Panc1 (cell line): ENCODE measurements at regions not wholly inside any gene's neighbourhood (a gene's known extent, or its start where the extent isn't known, plus 50 kb on each side); places are given as distances from the start of the nearest gene placed in this dataset.

Source experiments
- ATAC-seq: fragments of 200-7000 bp; cut with Tn5 transposase; 2 replicates; pipeline ENCODE4 v1.9.1; 2020; ENCODE audit warnings: mild to moderate bottlenecking, moderate library complexity
- BruUV-seq: library from RNA; stranded (reverse); fragments of 400-500 nt; replicated peaks from 2 replicates; lab custom pipeline; 2021; lab: Mats Ljungman, UMichigan
- CTCF ChIA-PET: fragments of 300-600 bp; sonication (Branson Sonifier 250); formaldehyde crosslinking; loops from one replicate; lab custom pipeline; 2022; ENCODE audit warnings: antibody characterized with exemption; lab: Charles Lee
- POLR2A ChIA-PET: fragments of 300-600 bp; sonication (Branson Sonifier 250); formaldehyde crosslinking; loops from one replicate; lab custom pipeline; 2022; ENCODE audit warnings: antibody characterized with exemption; lab: Charles Lee
- DNase-seq: peaks from one replicate; pipeline ENCODE4 v3.0.0-alpha.2; 2010; ENCODE audit warnings: low read depth, low spot score
- H3K27ac ChIP-seq: 2 replicates; pipeline ENCODE4 v1.5.1; 2011; ENCODE audit warnings: mild to moderate bottlenecking, low read length, inconsistent platforms
- H3K27me3 ChIP-seq: fragments of 200-500 bp; sonication (Bioruptor generic); 2 replicates; pipeline ENCODE4 v1.6.0; 2014; ENCODE audit warnings: low read length, inconsistent platforms; ENCODE audit not compliant: control insufficient read depth, insufficient read depth
- H3K36me3 ChIP-seq: fragments of 200-500 bp; sonication (Bioruptor generic); 2 replicates; pipeline ENCODE4 v1.5.1; 2014; ENCODE audit warnings: inconsistent platforms, mild to moderate bottlenecking, low read length, moderate library complexity; ENCODE audit not compliant: control insufficient read depth, insufficient read depth
- H3K4me1 ChIP-seq: 2 replicates; pipeline ENCODE4 v1.5.1; 2011; ENCODE audit warnings: inconsistent platforms, mild to moderate bottlenecking, low read length, moderate library complexity; ENCODE audit not compliant: control insufficient read depth, insufficient read depth
- H3K4me3 ChIP-seq, 2 experiments: 2 replicates each; pipeline ENCODE4 v1.5.1; 2011 to 2012; ENCODE audit warnings: low read depth in 2 of 2, low read length in 2 of 2, mild to moderate bottlenecking in 2 of 2, inconsistent platforms in 1 of 2, moderate library complexity in 1 of 2
- H3K9me3 ChIP-seq: fragments of 200-500 bp; sonication (Bioruptor generic); 2 replicates; pipeline ENCODE4 v1.5.1; 2014; ENCODE audit warnings: low read depth, mild to moderate bottlenecking, inconsistent platforms, low read length, moderate library complexity; ENCODE audit not compliant: control insufficient read depth, insufficient read depth
- POLR2AphosphoS5 ChIP-seq: IDR thresholded peaks from 2 replicates; pipeline ENCODE4 v1.6.1; 2012; ENCODE audit warnings: mild to moderate bottlenecking, low read depth, low read length, moderate library complexity
- SIN3A ChIP-seq: IDR thresholded peaks from 2 replicates; pipeline ENCODE4 v1.6.1; 2012; ENCODE audit warnings: low read depth, mild to moderate bottlenecking, low read length, moderate library complexity, borderline replicate concordance; ENCODE audit not compliant: insufficient read depth
- TCF7L2 ChIP-seq: IDR thresholded peaks from 2 replicates; pipeline ENCODE4 v1.6.1; 2011; ENCODE audit warnings: mild to moderate bottlenecking, low read depth, low read length, inconsistent platforms
- in situ Hi-C: cut with HindIII; loops from 2 replicates; pipeline ENCODE4 v1.10.0; 2016; ENCODE audit warnings: low sequenced_read_pairs, low pct_unique_long_range_greater_than_20kb
- intact Hi-C: fragments of 100-400 bp; cut with micrococcal nuclease; formaldehyde crosslinking; loops from one replicate; pipeline ENCODE4 v1.10.0; 2022; ENCODE audit not compliant: unreplicated experiment
- TF ChIP-seq, protein P1 (sequence below), 2 experiments: IDR thresholded peaks; 2 replicates each; pipeline ENCODE4 v1.6.1; 2011 to 2012; ENCODE audit warnings: low read depth in 2 of 2, control low read depth in 1 of 2, low read length in 1 of 2, mild to moderate bottlenecking in 1 of 2, moderate library complexity in 1 of 2; ENCODE audit not compliant: insufficient read depth in 1 of 2
- TF ChIP-seq, protein P2 (sequence below): fragments of 450-650 bp; IDR thresholded peaks from 2 replicates; pipeline ENCODE4 v1.5.1; 2017; ENCODE audit warnings: mild to moderate bottlenecking

DNA sequence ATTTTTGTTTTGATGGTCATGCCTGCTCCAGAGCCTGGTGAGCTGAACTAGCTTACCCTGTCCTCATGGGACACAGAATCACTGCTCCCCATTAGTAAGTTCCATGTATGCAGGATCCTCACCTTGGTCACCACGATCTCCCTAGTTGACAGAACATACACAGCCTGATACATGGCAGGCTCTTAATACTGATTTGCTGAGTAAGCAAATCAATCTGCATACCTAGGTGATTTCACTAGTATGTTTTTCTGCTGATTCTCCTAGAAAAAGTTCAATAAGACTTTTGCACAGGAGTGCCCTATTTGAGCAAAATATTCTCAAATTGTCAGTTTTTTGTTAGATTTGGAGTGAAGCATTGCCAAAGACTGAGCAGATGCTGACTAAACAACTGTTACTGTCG lies 113.7 kb downstream of the ACER2 start:
- Histone ChIP-seq H3K27ac (no peak overlapping the region), H3K36me3 (no peaks in the 10 kb centered on the region), H3K27me3 (no peaks in the 10 kb centered on the region), H3K4me3 (no peak overlapping the region), H3K4me1 (no peaks in the 10 kb centered on the region), H3K9me3 (no peaks in the 10 kb centered on the region)
- ChIA-PET POLR2A (no interaction called here), CTCF (no interaction called here)
- TF ChIP-seq POLR2AphosphoS5 (no peak), TCF7L2 (no peak), SIN3A (no peak)
- TF ChIP-seq, protein P1, sequence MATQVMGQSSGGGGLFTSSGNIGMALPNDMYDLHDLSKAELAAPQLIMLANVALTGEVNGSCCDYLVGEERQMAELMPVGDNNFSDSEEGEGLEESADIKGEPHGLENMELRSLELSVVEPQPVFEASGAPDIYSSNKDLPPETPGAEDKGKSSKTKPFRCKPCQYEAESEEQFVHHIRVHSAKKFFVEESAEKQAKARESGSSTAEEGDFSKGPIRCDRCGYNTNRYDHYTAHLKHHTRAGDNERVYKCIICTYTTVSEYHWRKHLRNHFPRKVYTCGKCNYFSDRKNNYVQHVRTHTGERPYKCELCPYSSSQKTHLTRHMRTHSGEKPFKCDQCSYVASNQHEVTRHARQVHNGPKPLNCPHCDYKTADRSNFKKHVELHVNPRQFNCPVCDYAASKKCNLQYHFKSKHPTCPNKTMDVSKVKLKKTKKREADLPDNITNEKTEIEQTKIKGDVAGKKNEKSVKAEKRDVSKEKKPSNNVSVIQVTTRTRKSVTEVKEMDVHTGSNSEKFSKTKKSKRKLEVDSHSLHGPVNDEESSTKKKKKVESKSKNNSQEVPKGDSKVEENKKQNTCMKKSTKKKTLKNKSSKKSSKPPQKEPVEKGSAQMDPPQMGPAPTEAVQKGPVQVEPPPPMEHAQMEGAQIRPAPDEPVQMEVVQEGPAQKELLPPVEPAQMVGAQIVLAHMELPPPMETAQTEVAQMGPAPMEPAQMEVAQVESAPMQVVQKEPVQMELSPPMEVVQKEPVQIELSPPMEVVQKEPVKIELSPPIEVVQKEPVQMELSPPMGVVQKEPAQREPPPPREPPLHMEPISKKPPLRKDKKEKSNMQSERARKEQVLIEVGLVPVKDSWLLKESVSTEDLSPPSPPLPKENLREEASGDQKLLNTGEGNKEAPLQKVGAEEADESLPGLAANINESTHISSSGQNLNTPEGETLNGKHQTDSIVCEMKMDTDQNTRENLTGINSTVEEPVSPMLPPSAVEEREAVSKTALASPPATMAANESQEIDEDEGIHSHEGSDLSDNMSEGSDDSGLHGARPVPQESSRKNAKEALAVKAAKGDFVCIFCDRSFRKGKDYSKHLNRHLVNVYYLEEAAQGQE (IDR thresholded peaks at IDR 0.05; ENCODE audit: insufficient read depth in 1 of 2, low read depth in 2 of 2, low read length in 1 of 2): no peak
- TF ChIP-seq, protein P2, sequence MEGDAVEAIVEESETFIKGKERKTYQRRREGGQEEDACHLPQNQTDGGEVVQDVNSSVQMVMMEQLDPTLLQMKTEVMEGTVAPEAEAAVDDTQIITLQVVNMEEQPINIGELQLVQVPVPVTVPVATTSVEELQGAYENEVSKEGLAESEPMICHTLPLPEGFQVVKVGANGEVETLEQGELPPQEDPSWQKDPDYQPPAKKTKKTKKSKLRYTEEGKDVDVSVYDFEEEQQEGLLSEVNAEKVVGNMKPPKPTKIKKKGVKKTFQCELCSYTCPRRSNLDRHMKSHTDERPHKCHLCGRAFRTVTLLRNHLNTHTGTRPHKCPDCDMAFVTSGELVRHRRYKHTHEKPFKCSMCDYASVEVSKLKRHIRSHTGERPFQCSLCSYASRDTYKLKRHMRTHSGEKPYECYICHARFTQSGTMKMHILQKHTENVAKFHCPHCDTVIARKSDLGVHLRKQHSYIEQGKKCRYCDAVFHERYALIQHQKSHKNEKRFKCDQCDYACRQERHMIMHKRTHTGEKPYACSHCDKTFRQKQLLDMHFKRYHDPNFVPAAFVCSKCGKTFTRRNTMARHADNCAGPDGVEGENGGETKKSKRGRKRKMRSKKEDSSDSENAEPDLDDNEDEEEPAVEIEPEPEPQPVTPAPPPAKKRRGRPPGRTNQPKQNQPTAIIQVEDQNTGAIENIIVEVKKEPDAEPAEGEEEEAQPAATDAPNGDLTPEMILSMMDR: no peak
- DNase-seq: no peak
- ATAC-seq: no peak
- in situ Hi-C loops (no loop called here), intact Hi-C loops (no loop called here)
- BruUV-seq: no TSS peak

DNA sequence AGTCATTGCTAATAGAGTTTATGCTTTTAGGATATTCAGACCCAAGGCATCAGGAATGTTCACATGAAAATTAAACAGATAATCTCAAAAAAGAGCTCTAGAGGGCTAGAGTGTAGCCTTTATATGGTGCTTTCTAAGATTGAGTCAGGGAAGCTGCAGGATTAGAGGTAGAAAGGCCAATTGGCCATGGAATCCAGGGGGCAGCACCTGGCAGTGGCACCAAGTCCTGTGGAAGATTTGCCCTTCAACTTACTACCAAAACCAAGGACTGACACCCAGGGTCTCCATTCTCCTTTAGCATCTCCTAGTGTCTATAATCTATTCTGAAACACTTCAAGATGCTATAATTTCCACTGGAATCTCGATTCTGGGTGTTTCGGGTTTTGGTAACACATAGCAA lies 112.4 kb downstream of the ACER2 start:
- H3K4me3 ChIP-seq: no peak overlapping the region
- TF ChIP-seq SIN3A: no peak
- TF ChIP-seq TCF7L2: no peak
- TF ChIP-seq POLR2AphosphoS5: no peak
- TF ChIP-seq, protein P1 (IDR thresholded peaks at IDR 0.05; ENCODE audit: insufficient read depth in 1 of 2, low read depth in 2 of 2, low read length in 1 of 2): no peak
- TF ChIP-seq, protein P2: no peak
- DNase-seq (no peak), ATAC-seq (no peak)
- H3K4me1 ChIP-seq: no peaks in the 10 kb centered on the region
- BruUV-seq: no TSS peak
- no peaks in the 10 kb centered on the region for H3K9me3 ChIP-seq
- no peaks in the 10 kb centered on the region for H3K27me3 ChIP-seq
- no peaks in the 10 kb centered on the region for H3K36me3 ChIP-seq
- intact Hi-C loops: no loop called here
- no peak overlapping the region for H3K27ac ChIP-seq
- CTCF ChIA-PET: no interaction called here
- in situ Hi-C loops: no loop called here
- POLR2A ChIA-PET: no interaction called here
